Endothelial cell of umbilical vein (primary cell): ENCODE measurements at regions not wholly inside any gene's neighbourhood (a gene's known extent, or its start where the extent isn't known, plus 50 kb on each side); places are given as distances from the start of the nearest gene placed in this dataset.

ENCODE experiments used
- CTCF ChIP-seq, 2 donors: IDR thresholded peaks; 1 replicate in 1 of 2; 2 replicates in 1 of 2; pipeline ENCODE4 v1.5.1; 2011; ENCODE audit warnings: low read length in 2 of 2, mild to moderate bottlenecking in 2 of 2, moderate library complexity in 2 of 2, control low read depth in 1 of 2, inconsistent platforms in 1 of 2, low read depth in 1 of 2; ENCODE audit not compliant: insufficient read depth in 1 of 2; ENCODE audit errors: extremely low read depth in 1 of 2
- JUN ChIP-seq: IDR thresholded peaks from 2 replicates; pipeline ENCODE4 v1.6.1; 2011; ENCODE audit warnings: borderline replicate concordance, low read depth; ENCODE audit not compliant: insufficient read length, insufficient read depth
- MAX ChIP-seq: IDR thresholded peaks from 2 replicates; pipeline ENCODE4 v1.6.1; 2011; ENCODE audit not compliant: insufficient read depth, insufficient read length
- POLR2AphosphoS5 ChIP-seq: IDR thresholded peaks from 2 replicates; pipeline ENCODE4 v1.6.1; 2012; ENCODE audit warnings: low read depth, mild to moderate bottlenecking, control low read depth, low read length, moderate library complexity; ENCODE audit not compliant: insufficient read depth

DNA sequence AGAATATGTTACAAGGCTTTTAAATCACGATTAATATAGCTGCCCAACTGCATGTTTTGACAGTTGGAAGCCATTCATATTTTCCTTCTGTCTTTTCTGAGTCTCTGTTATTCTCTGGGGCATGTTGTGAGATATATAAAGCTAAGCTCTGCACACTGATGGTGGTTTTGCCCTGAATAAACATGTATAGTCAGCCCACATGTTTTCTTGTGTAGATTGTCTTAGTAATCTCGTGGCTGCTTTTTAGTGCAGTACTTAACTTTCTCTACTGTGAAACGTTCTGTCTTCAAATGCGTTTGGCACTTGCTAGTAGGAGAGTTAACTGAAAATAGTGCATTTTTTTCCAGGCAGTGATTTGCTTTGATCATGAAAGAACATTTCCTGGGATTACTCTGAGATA, 268.5 kb downstream of the DNAJB9 start:
- no peak for TF ChIP-seq CTCF (IDR thresholded peaks at IDR 0.05; ENCODE audit: extremely low read depth in 1 of 2, insufficient read depth in 1 of 2, low read depth in 1 of 2, low read length in 2 of 2)
- TF ChIP-seq MAX, result no peak
- TF ChIP-seq POLR2AphosphoS5, result no peak
- TF ChIP-seq JUN, result no peak
